DMS53 (cell line): ENCODE measurements at regions not wholly inside any gene's neighbourhood (a gene's known extent, or its start where the extent isn't known, plus 50 kb on each side); places are given as distances from the start of the nearest gene placed in this dataset.

Source experiments
- DNase-seq: peaks from one replicate; lab custom pipeline; 2025; lab: John Stamatoyannopoulos, UW

DNA sequence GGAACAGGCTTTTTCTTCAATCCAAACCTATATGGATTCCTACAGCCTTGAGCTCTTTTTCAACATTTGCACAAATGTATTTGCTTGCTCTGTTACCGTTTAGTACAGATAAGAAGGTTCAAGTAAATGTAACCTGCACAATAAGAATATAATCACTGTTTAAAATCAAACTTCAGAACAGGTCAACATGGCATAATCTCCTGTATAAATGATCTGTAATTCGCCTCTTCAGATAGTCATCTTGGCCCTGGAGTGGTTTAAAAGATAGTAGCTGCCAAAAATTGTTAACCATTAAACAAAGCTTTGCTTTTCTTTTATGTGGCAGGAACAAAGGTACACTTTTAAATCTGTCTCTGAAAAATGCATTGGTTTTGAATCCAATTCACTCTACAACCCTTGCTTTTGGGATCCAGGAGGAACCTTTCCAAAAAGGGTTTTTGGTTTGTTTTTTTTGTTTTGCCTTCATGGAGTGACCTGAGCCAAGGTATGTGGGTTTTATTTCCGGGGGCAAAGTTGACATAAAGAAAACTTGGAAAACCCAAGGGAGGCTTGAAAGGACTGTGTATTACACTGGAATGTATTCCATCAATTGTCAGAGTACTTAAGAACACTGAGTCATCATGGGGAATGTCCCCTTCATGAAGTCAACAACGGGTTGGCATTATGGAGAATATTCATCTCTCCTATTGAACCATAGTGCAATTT, 210.4 kb upstream of the HCCS start:
- DNase-seq: peak; percentile 58

DNA sequence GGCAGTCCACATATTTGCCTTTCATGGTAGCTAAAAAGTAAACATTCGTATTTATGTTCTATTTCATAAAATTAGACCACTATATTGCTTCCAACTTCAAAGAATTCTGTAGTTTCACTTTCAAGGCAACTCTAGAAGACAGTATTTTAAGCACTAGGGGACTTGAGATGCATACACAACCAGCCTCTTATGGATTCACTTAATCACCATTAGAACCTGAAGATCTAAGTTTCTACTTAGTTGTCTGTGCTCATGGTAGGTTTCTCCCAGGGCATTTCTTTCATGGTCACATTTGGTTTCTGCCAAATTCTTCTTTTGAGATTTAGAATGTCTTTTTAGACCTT, 209.9 kb upstream of the HCCS start:
- no peak for DNase-seq

DNA sequence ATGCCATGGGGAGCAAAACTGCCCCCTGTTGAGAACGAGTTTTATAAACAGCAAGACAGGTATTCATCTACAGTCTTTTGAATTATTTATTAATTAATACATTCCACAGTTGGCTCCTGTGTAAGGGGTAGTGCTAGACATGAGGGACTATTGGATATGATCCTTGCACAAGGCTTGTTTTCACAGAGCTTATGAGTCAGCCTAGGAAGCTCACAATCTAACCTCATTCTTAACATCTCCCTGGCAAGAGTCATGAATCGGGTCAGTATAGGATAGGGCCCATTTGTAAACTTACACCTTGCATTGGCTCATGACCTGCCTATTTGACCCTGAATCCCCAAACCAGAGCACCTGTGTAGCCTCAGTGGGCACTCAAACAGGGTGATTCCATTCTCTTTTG, 209.1 kb upstream of the HCCS start:
- DNase-seq: no peak

DNA sequence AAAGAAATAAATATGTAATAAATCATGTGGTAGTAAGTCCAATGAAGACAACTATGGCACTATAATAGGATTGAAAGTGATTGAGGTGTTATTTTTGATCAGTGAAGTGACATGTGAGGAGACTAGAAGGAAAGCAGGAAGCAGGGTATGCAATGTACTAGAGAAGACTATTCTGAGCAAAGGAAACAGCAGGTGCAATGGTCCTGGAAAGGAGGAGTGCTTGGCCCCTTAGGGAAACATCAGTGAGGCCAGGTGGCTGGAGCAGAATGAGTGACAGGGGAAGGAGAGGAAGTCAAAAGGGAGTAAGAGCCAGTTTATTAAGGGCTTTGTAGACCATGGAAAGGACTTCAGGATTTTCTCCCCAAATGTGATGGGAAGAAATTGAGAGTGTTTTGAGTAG, 207.6 kb upstream of the HCCS start:
- DNase-seq: peak; percentile 36

DNA sequence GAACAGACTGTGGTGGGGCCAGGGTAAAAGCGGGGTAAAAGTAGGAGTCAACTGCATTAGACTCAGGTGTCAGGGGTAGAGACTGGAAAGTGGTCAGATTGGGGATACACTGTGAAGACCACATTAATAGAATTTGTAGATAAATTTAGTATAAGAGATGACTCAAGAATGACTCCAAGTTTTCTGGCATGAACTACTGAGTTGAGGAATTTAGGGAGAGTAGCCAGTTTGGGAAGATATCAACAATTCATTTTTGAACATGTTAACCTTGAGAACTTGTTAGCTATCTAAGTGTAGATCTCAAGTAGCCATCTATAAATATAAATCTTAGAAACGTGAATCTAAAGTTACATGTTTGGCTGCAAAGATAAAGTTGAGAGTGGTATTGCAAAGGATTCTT, 206.9 kb upstream of the HCCS start:
- DNase-seq: no peak

DNA sequence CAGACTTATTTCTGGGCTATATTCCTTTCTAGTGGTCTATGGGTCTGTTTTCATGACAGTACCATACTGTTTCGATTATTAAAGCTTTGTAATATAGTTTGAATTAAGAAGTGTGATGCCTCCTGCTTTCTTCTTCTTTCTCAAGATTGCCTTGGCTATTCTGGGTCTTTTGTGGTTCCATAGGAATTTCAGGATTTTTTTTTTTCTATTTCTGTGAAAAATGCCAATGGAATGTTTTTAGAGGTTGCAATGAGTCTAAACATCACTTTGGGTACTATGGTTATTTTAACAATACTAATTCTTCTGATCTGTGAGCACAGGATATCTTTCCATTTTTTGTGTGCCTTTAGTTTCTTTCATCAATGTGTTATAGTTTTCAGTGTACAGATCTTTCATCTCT, 204.3 kb upstream of the HCCS start:
- DNase-seq: no peak

DNA sequence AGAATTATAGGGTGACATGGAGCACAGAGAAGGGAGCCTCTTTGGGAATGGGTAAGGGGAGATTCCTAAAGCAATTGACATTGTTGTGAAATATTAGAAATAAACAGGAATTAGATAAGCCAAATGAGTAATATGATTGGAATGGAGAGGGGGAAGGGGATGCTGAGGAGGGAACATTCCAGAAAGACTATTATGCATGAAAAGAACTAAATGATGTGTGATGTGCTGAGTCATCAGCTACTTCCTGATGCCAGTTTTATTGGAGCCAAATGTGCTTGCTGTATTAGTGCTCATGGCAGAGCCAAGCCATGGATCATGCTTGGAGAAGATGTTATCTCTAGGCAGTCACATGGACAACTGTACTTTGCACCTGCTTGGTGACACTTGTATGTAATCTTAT, 189.0 kb upstream of the HCCS start:
- DNase-seq: peak; percentile 39

DNA sequence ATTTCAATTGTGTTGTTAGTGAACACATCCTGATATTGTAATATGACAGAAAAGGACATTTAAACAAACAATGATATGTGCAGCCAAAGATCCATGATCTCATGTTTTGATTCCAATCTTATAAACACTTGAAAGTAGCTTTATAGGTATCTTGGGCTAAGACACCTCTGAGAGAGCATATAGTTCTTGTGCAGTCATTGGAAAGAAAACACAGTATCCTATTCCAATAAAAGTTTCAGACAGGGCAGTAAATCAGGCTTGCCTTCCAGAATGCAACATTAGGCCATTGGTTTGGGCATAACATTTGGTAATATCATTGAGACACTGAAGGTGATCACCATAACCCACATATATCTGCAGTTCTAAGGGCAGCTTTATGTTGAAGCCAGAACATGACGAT, 188.3 kb upstream of the HCCS start:
- no peak for DNase-seq

DNA sequence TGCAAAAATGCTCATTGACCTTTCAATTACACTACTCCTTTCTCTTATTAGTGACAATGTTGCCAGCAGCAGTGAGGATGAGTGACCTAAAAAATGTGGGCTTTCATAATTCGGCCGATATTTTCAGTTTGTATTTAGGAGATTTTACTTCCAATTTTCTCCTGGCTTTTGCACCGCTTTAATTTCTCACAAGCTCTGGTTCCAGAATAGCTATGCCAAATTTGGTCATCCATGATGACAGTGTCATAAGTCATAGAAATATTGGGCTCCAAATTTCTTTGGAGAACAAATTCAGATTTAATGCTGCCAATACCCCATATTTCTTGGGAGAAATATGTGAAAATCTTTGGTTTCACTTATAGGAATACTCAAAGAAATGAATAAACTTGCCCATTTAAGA, 187.7 kb upstream of the HCCS start:
- no peak for DNase-seq

DNA sequence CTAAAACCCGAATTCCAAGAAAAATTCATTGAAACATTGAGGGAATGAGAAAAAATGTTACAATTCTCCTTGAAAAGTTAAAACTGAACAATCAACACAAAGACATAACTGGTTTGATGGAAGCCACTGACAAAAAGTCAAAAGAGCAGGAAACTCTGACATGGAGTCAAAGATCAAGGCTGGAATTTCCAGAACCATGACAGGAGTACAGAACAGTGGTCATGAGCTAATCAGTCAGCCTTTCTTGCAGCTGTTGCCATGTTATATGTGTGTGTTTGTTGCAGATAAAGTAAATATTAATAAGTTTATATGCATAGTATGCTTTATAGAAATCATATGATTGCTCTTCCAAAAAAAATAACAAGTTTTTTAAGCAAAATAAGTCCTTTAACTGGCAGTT, 184.7 kb upstream of the HCCS start:
- DNase-seq: no peak

DNA sequence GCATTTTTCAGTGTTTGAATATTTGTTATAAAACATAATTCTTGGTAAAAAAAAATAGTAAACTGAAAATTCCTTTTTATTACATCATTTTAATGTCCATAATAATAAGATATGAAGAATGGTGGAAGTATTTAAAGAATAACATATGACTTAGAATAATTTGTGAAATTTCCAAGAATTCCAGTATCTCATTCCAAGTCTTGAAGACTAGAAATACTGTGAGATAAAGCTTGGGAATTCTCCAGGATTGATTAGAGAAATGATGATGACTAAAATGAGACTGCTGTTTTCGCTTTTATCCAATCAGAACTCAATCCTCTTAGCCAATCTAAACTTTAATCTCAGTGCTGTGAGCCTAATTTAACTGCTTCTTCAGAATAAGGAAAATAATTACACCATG, 184.2 kb upstream of the HCCS start:
- no peak for DNase-seq

DNA sequence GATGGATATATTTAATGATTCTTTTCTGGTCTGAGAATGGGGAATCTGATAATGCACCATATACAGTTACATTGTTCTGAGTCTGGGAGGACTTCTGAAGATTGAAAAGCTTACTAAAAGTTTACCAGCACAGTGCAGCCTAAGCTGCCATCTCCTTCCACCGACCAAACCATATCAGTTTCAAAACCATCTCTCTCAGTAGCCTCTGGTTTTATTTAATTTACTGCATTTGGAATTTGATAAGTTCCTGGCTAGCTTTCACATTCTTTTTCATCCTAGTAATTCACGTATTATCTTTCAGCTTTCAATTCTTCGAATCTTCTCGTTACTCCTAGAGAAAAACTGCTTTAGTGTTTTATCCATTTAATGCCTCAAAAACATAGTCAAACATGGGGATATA, 181.4 kb upstream of the HCCS start:
- no peak for DNase-seq

DNA sequence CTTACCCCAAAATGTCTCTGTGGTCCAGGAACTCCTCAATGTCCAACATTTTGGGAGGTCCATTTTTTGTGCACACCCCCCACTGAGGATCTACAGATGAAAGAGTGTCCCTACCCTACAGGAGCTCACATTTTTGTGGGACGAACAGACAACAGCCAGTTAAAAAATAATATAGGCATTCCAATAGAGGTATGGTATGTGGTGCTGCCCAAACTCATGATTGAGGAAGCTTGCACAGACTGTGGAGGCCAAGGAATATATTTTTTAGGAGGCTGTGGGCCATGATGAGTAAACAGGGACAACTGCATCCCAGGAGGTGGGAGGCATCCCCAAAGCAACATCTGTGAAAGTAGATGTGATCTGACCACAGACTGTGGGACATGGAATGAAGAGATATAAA, 181.0 kb upstream of the HCCS start:
- DNase-seq: no peak

DNA sequence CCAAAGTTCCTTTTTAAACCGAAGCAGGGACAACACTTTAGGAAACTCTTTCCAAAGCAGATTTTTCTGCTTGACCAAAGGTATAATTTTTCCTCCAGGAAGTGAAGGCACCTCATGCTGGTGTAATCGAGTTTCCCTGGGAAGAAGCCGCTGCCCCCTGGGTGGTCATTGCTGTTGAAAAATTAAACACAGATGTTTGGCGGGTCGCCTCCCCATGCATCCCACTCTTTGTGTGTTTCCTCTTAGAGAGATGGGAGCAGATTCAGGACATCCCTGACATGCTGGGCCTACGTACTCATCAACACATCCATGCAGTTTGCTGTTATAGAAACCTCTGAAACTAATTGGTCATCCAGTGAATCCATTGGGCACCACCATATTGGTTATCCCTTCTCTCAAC, 179.2 kb upstream of the HCCS start:
- no peak for DNase-seq

DNA sequence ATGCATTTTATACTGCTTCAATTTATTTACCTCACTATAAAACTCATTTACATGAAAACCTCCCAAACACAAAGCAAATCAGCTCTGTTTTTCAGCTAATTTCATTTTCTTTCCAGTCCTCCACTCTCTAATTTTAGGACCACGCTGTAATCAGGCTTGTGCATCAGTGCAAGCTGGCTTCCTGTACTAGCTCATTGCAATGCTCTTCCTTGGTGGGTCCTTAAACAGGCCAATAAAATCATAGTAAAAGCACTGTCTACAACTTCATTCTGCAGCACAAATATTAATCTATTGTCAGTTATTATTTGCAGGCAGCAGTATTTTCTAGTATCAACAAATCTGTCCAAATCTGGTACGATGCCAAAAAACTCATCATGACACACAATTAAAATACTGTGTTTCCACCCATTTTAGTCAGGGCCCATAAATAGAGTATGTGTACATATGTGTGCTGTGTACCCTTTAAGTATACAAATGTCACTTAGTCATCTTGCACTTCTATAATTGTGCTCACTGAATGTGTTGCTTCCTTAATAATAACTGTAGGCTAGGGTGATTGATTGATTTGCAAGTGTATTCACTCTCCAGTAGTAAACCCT, 178.2 kb upstream of the HCCS start:
- no peak for DNase-seq

DNA sequence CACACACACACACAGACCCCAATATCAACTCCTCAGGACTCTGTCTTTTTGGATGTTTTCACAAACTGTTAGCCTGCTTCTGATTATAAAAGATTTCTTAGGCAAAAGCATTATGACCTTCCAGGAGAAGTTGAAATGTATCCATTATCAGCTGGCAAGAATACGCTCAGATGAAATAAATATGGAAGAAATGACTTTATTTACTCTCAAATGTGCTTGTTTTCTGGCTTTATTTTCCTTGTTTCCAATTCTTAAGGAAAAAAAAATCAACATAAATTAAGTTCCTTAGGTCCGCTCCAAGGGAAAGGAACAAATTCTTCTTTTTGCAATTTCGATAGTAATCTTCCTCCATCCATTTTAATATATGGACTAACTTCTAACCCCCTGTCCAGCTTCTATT, 175.6 kb upstream of the HCCS start:
- no peak for DNase-seq

DNA sequence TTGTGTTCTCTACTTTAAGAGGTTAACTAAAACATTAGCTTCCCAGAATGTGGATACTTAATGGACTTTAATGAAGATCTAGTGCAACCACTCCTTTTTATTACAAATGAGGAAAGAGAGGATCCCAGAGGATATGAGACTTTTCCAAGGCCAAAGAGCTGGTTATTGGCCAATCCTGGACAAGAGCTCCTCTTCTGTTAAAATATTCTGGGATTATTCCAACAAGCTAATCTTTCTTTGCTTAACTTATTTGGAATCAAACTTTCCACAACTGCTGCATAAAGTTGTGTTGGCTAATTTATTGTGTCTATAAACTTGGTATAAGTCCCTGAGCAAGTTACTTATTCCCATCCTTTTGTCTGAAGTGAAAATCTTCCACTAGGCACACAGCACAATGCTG, 174.2 kb upstream of the HCCS start:
- no peak for DNase-seq

DNA sequence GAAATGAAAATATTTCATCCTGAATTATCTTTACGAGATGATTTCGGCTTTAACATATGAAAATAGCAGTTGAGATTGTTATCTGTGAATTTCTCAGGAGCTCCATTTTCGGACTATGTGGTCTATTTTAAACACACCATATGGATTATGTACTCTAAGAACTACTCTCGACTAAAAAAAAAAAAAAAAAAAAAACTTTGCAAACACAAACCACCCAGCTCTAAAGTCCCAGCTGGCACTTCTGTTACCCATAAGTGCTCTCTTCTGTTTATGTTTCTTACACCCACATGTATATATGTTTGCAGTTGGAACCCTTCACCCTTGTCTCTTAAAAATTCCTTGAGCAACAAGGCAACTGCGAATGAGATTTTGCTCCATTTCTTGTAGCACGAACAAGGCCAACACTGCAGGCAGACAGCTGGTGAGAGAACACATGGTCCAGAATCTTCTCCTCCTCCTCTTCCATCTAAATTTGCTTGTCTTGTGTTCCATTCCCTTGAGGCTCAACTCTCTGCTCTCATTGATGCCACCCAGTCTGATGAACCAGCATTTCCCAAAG, 172.7 kb upstream of the HCCS start:
- DNase-seq: no peak

DNA sequence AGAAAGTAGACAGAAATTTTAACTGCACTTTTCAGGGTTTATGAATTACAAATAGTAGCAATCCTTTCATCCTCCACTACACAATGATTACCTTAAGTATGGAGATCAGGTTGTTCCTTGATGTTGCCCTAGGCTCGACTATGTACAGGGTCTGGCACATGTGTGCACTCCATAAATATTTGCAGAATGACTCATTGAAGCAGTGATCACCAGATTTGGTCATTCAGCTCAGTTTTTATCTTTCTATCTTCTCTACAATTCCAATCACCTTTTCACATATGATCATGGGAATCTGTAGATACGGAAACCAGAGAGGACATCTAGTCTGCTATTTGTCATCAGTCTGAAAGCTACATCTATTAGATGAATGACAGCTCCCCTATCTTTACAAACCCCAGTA, 171.7 kb upstream of the HCCS start:
- DNase-seq: peak; percentile 67

DNA sequence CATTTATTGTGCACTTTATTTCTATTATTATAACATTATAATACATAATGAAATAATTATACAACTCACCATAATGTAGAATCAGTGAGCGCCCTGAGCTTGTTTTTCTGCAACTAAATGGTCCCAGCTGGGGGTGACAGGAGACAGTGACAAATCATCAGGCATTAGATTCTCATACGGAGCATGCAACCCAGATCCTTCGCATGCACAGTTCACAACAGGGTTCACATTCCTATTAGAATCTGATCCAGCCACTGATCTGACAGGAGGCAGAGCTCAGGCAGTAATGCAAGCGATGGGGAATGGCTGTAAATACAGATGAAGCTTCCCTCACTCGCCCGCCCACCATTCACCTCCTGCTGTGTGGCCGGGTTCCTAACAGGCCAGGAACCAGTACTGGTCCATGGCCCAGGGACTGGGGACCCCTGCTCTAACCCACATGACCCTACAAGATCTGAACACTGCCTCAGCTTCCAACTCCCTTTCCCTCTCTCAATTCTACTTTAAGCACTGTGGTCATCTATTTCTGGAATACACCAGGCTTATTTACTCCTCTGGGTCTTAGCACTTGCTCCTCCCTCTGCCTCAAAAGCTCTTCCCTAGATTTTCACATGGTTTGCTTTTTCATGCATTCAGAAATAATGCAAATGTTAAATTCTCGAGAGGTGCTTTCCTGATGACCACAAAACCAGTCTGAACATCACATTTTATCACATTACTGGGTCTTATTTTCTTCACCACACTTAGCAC, 166.8 kb upstream of the HCCS start:
- DNase-seq: no peak

DNA sequence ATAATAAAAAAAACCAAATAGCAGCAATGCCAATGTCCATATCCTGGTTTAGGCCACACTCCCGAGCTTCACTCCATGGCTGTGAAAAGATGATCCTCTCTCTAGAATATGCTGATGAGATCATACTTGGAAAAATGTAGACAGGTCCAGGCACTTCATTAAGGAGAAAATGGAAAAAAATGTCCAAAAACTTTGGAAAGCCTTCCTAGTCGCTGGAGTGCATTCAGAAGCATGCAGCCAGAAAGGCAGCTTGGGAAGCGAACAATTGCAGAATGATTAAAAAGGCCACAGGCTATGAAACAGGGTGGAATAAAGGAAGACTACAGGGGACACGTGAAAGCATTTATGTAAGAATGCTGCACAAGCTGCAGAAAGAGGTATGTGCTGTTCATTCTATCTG, 165.6 kb upstream of the HCCS start:
- no peak for DNase-seq

DNA sequence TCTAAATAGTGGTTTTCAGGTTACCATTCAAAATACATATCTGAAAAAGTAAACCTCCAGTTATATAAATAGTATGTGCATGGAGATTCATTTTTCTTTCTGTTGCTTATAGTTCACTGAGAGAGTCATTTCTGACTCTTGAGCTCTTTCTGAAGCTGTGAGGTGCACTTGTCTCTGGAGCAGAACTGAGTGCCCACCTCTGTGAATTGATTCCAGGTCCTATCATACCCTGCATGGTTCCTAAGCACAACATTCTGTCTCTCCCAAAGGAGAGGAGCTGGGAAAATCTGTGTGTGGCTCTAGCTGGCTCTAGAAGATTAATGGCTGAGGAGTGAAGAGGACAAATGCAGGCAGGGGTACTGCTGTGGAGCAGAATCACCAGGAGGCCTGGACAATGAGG, 161.6 kb upstream of the HCCS start:
- DNase-seq: peak; percentile 1

DNA sequence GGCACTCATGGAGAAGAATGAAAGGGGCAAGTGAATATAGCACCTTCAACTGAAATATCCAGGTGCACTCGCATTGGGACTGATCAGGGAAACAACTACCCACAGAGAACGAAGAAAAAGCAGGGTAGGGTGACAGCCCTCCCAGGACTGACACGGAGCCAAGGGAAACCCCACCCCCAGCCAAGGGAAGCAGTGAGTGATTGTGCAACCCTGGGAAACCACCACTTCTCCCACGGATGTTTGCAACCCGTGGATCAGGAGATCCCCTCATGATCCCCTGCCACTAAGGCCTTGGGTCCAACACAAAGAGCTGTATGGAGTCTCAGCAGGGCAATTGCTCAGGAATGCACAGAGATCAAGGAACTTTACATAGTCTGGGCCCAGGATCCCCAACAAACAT, 158.5 kb upstream of the HCCS start:
- DNase-seq: no peak
